Common myeloid progenitor, CD34-positive (primary cell): ENCODE measurements at regions not wholly inside any gene's neighbourhood (a gene's known extent, or its start where the extent isn't known, plus 50 kb on each side); places are given as distances from the start of the nearest gene placed in this dataset.

Source experiments
- CTCF ChIA-PET: fragments of 350-600 bp; sonication (Branson Sonifier 250); formaldehyde crosslinking; loops from one replicate; lab custom pipeline; 2021; ENCODE audit warnings: antibody characterized with exemption; lab: Charles Lee
- POLR2A ChIA-PET: fragments of 350-600 bp; sonication (Branson Sonifier 250); formaldehyde crosslinking; loops from one replicate; lab custom pipeline; 2021; ENCODE audit warnings: antibody characterized with exemption; lab: Charles Lee
- DNase-seq, 3 donors: peaks; one replicate each; pipeline versions ENCODE4 v3.0.0 to v3.0.0-alpha.2; 2013
- H3K27ac ChIP-seq, 2 experiments: 1 replicate in 1 of 2; 2 replicates in 1 of 2; pipeline ENCODE4 v1.7.0; 2013; ENCODE audit warnings: inconsistent platforms in 2 of 2, low read length in 2 of 2, mild to moderate bottlenecking in 2 of 2, low read depth in 1 of 2, moderate library complexity in 1 of 2; ENCODE audit not compliant: severe bottlenecking in 2 of 2, insufficient read depth in 1 of 2, poor library complexity in 1 of 2
- H3K27me3 ChIP-seq, 5 experiments: replicated peaks in 2 of 5; 1 replicate in 3 of 5; 2 replicates in 2 of 5; pipeline versions ENCODE4 v1.6.1 to v1.7.0; 2013; ENCODE audit warnings: low read length in 4 of 5, mild to moderate bottlenecking in 2 of 5, moderate library complexity in 2 of 5, inconsistent platforms in 1 of 5; ENCODE audit not compliant: insufficient read depth in 5 of 5, control insufficient read depth in 4 of 5
- H3K36me3 ChIP-seq, 4 experiments: 1 replicate in 2 of 4; 2 replicates in 2 of 4; pipeline versions ENCODE4 v1.6.1 to v1.7.0; 2013; ENCODE audit warnings: low read length in 3 of 4, control low read depth in 1 of 4, mild to moderate bottlenecking in 1 of 4; ENCODE audit not compliant: control insufficient read depth in 4 of 4, insufficient read depth in 4 of 4
- H3K4me1 ChIP-seq, 4 experiments: 1 replicate in 3 of 4; 2 replicates in 1 of 4; pipeline versions ENCODE4 v1.6.1 to v1.7.1; 2013; ENCODE audit warnings: low read length in 3 of 4, mild to moderate bottlenecking in 3 of 4, control low read depth in 1 of 4, inconsistent platforms in 1 of 4, moderate library complexity in 1 of 4; ENCODE audit not compliant: control insufficient read depth in 4 of 4, insufficient read depth in 4 of 4; ENCODE audit errors: control extremely low read depth in 1 of 4
- H3K4me3 ChIP-seq, 7 experiments: 1 replicate in 4 of 7; 2 replicates in 3 of 7; pipeline versions ENCODE4 v1.5.1 to v1.7.0; 2013; ENCODE audit warnings: mild to moderate bottlenecking in 7 of 7, low read length in 6 of 7, moderate library complexity in 6 of 7, inconsistent platforms in 2 of 7, low read depth in 2 of 7, control low read depth in 1 of 7; ENCODE audit not compliant: insufficient read depth in 4 of 7, control insufficient read depth in 1 of 7; ENCODE audit errors: extremely low read depth in 1 of 7
- H3K9me3 ChIP-seq, 5 experiments: 1 replicate in 4 of 5; 2 replicates in 1 of 5; pipeline versions ENCODE4 v1.6.1 to v1.7.1; 2013; ENCODE audit warnings: low read length in 4 of 5, mild to moderate bottlenecking in 2 of 5, inconsistent platforms in 1 of 5, low read depth in 1 of 5, moderate library complexity in 1 of 5; ENCODE audit not compliant: control insufficient read depth in 4 of 5, insufficient read depth in 2 of 5; ENCODE audit errors: control extremely low read depth in 1 of 5
- WGBS: methylation state at CpG from one replicate; pipeline ENCODE4 v1.1.5; 2013; ENCODE audit not compliant: insufficient coverage; 5-methylcytosine and 5-hydroxymethylcytosine counted together

DNA sequence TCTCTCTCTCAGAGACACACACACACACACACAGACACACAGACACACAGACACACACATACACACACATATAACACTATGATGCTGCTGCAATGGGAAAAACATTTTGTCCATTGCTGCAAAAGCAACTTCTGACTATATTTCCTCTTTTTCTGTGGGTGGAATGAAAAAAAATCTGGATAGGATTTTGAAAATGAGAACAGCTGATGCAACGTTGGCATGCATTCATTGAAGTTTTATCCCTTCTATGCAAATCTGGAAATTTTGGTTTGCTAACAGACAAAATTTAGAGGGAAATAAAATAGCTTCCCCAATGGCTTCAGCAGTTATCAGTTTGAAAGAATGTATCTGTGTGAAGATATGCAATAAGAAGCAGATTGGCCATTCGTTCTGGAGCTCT is 763.4 kb upstream of the GRM7 start:
- DNase-seq = no peak
- peaks cover 0 to 3% (median 0%) of the 10 kb centered on the region in 5 experiments for H3K9me3 ChIP-seq
- H3K4me1 ChIP-seq = no peaks in the 10 kb centered on the region
- WGBS = 56% methylated on average over 1 of the region's 2 CpGs
- ChIA-PET CTCF (no interaction called here), POLR2A (no interaction called here)
- no peaks in the 10 kb centered on the region for H3K36me3 ChIP-seq
- no peak overlapping the region for H3K4me3 ChIP-seq
- no peak overlapping the region for H3K27ac ChIP-seq
- no peaks in the 10 kb centered on the region for H3K27me3 ChIP-seq

- peaks cover 0 to 3% (median 0%) of the 10 kb centered on the region in 5 experiments for H3K9me3 ChIP-seq
- DNase-seq = no peak
- CTCF ChIA-PET = no interaction called here
- H3K36me3 ChIP-seq = no peaks in the 10 kb centered on the region
- POLR2A ChIA-PET = no interaction called here
- no CpG with 5 or more reads among the region's 3 CpGs for WGBS
- H3K4me3 ChIP-seq = no peak overlapping the region
- no peaks in the 10 kb centered on the region for H3K27me3 ChIP-seq
- no peak overlapping the region for H3K27ac ChIP-seq
- no peaks in the 10 kb centered on the region for H3K4me1 ChIP-seq
Observed at GRCh38 chr3:6098516-6099157, 762.3 kb upstream of the GRM7 start.

DNA sequence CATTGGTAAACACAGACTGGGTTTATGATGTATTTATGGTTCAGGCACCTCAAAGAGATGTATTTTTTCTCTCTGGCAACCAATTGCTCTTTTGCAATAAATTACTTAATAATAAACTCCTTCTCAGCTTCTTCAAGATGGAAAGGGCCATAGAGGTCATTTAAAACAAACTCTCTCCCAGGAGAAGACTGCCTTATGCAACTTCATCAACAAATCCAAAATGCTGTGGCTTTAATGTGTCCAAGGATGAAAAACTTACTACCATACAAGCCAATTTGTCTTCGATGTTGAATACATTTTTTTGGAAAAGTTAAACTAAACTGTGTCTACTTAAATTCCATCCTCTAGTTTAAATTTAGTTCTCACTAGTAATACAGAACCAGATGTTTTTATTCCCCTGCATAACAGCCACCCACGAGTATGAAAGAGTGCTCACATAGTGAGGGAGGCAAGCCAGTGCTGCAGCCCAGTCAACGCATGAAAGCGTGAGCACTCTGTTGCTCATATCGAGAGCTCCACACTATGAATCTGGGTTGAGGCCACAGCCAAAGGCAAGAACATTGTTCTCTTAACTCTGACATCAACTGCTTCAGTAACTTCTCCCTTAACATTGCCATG is 761.3 kb upstream of the GRM7 start:
- no peak overlapping the region for H3K4me3 ChIP-seq
- no peak overlapping the region for H3K27ac ChIP-seq
- ChIA-PET POLR2A (no interaction called here), CTCF (no interaction called here)
- H3K4me1 ChIP-seq = no peaks in the 10 kb centered on the region
- no peaks in the 10 kb centered on the region for H3K36me3 ChIP-seq
- H3K27me3 ChIP-seq = no peaks in the 10 kb centered on the region
- WGBS = no CpG with 5 or more reads among the region's 5 CpGs
- DNase-seq = no peak
- H3K9me3 ChIP-seq = peaks cover 0 to 3% (median 0%) of the 10 kb centered on the region in 5 experiments

GRCh38 chr3:6105187-6105586 is 755.7 kb upstream of the GRM7 start:
- Histone ChIP-seq H3K27me3 (no peaks in the 10 kb centered on the region), H3K4me1 (no peaks in the 10 kb centered on the region), H3K4me3 (no peak overlapping the region), H3K27ac (no peak overlapping the region), H3K36me3 (no peaks in the 10 kb centered on the region), H3K9me3 (no peaks in the 10 kb centered on the region)
- no peak for DNase-seq
- ChIA-PET CTCF (no interaction called here), POLR2A (no interaction called here)

GRCh38 chr3:6108957-6109356 is 752.0 kb upstream of the GRM7 start:
- WGBS = no CpG with 5 or more reads among the region's 7 CpGs
- H3K36me3 ChIP-seq = no peaks in the 10 kb centered on the region
- no peaks in the 10 kb centered on the region for H3K4me1 ChIP-seq
- no peaks in the 10 kb centered on the region for H3K9me3 ChIP-seq
- H3K27ac ChIP-seq = no peak overlapping the region
- no peaks in the 10 kb centered on the region for H3K27me3 ChIP-seq
- DNase-seq = no peak
- CTCF ChIA-PET = no interaction called here
- H3K4me3 ChIP-seq = no peak overlapping the region
- POLR2A ChIA-PET = no interaction called here

DNA sequence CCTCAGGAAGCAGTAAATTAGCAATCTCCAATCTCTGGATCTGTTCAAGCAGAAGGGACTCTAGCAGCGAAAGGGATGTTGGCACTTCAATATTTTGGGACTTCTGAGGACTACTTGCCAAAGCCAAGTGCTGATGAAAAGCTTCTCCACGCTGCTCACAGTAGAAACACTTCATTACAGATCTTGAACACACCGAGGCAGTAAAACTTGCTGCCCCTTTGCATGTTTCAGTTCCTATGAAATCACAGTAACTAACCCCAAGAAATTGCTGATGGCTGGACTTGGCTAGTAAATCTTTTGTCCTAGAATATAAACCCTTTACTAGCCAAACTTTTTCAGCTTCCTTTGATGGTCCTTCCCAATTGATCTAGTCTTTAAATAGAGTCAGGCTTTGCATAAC is 750.5 kb upstream of the GRM7 start:
- Histone ChIP-seq H3K4me3 (no peak overlapping the region), H3K27me3 (no peaks in the 10 kb centered on the region), H3K27ac (no peak overlapping the region), H3K4me1 (no peaks in the 10 kb centered on the region), H3K36me3 (no peaks in the 10 kb centered on the region), H3K9me3 (no peaks in the 10 kb centered on the region)
- no peak for DNase-seq
- ChIA-PET CTCF (no interaction called here), POLR2A (no interaction called here)
- 97% methylated on average over 3 of the region's 3 CpGs for WGBS

GRCh38 chr3:6112546-6112945 is 748.4 kb upstream of the GRM7 start:
- H3K27ac ChIP-seq = no peak overlapping the region
- 80% methylated on average over 2 of the region's 3 CpGs for WGBS
- H3K9me3 ChIP-seq = no peaks in the 10 kb centered on the region
- H3K27me3 ChIP-seq = no peaks in the 10 kb centered on the region
- H3K4me3 ChIP-seq = no peak overlapping the region
- H3K4me1 ChIP-seq = no peaks in the 10 kb centered on the region
- CTCF ChIA-PET = no interaction called here
- H3K36me3 ChIP-seq = no peaks in the 10 kb centered on the region
- DNase-seq = no peak
- POLR2A ChIA-PET = no interaction called here
